HEK293 (cell line): ENCODE measurements at regions not wholly inside any gene's neighbourhood (a gene's known extent, or its start where the extent isn't known, plus 50 kb on each side); places are given as distances from the start of the nearest gene placed in this dataset.

ENCODE experiments used
- CTCF ChIA-PET: fragments of 350-600 bp; formaldehyde crosslinking; extraction: SDS; loops from one replicate; lab custom pipeline; 2021; ENCODE audit warnings: antibody characterized with exemption; lab: Yijun Ruan, JAX
- POLR2A ChIA-PET: fragments of 300-600 bp; formaldehyde crosslinking; extraction: SDS; loops from one replicate; lab custom pipeline; 2020; ENCODE audit warnings: antibody characterized with exemption, inconsistent platforms; lab: Yijun Ruan, JAX
- H3K27ac ChIP-seq: fragments of 200-500 bp; sonication (Bioruptor generic); 2 replicates; pipeline ENCODE4 v1.5.1; 2014; ENCODE audit warnings: low read depth, low read length, control low read depth, inconsistent platforms; ENCODE audit errors: extremely low read depth
- H3K36me3 ChIP-seq, 2 experiments: fragments of 200-500 bp in 1 of 2; sonication (Bioruptor generic) in 1 of 2; 1 replicate in 1 of 2; 2 replicates in 1 of 2; pipeline ENCODE4 v1.5.1; 2014 to 2017; ENCODE audit warnings: inconsistent platforms in 2 of 2, low read length in 2 of 2; ENCODE audit not compliant: control insufficient read depth in 2 of 2, insufficient read depth in 1 of 2
- H3K4me1 ChIP-seq: fragments of 200-500 bp; sonication (Bioruptor generic); 2 replicates; pipeline ENCODE4 v1.5.1; 2014; ENCODE audit warnings: mild to moderate bottlenecking, low read length, inconsistent platforms; ENCODE audit not compliant: control insufficient read depth, insufficient read depth
- H3K4me3 ChIP-seq: 2 replicates; pipeline ENCODE4 v1.5.1; 2011; ENCODE audit warnings: low read depth, mild to moderate bottlenecking, control low read depth, low read length, moderate library complexity
- H3K9me3 ChIP-seq: fragments of 200-500 bp; sonication (Bioruptor generic); 2 replicates; pipeline ENCODE4 v1.5.1; 2014; ENCODE audit warnings: low read depth, low read length, inconsistent platforms; ENCODE audit not compliant: control insufficient read depth, insufficient read depth
- ATF2 ChIP-seq: fragments of 450-650 bp; formaldehyde crosslinking; IDR thresholded peaks from 2 replicates; pipeline ENCODE4 v1.5.1; 2016; ENCODE audit warnings: missing biosample characterization, missing genetic modification characterization, low read depth
- CTCF ChIP-seq: fragments of 450-650 bp; formaldehyde crosslinking; IDR thresholded peaks from 2 replicates; pipeline ENCODE4 v1.5.1; 2016; ENCODE audit warnings: missing biosample characterization, missing genetic modification characterization
- ELK4 ChIP-seq: IDR thresholded peaks from 2 replicates; pipeline ENCODE4 v1.6.1; 2011; ENCODE audit warnings: mild to moderate bottlenecking, low read depth, low read length, borderline replicate concordance
- GFI1B ChIP-seq: fragments of 450-650 bp; formaldehyde crosslinking; IDR thresholded peaks from 2 replicates; pipeline ENCODE4 v1.5.1; 2016; ENCODE audit warnings: missing biosample characterization, missing genetic modification characterization
- INSM2 ChIP-seq: fragments of 450-650 bp; formaldehyde crosslinking; IDR thresholded peaks from 2 replicates; pipeline ENCODE4 v1.5.1; 2016; ENCODE audit warnings: missing biosample characterization, missing genetic modification characterization
- KLF1 ChIP-seq: fragments of 450-650 bp; formaldehyde crosslinking; IDR thresholded peaks from 2 replicates; pipeline ENCODE4 v1.5.1; 2016; ENCODE audit warnings: missing biosample characterization, missing genetic modification characterization
- KLF17 ChIP-seq: fragments of 450-650 bp; formaldehyde crosslinking; IDR thresholded peaks from 2 replicates; pipeline ENCODE4 v1.5.1; 2016; ENCODE audit warnings: missing biosample characterization, missing genetic modification characterization
- KLF9 ChIP-seq: fragments of 450-650 bp; formaldehyde crosslinking; IDR thresholded peaks from 2 replicates; pipeline ENCODE4 v1.5.1; 2016; ENCODE audit warnings: missing biosample characterization, missing genetic modification characterization, low read depth
- PRDM1 ChIP-seq: fragments of 450-650 bp; formaldehyde crosslinking; IDR thresholded peaks from 2 replicates; pipeline ENCODE4; 2016; ENCODE audit warnings: missing biosample characterization, missing genetic modification characterization
- ZBTB7A ChIP-seq: fragments of 450-650 bp; formaldehyde crosslinking; IDR thresholded peaks from 2 replicates; pipeline ENCODE4 v1.5.1; 2016; ENCODE audit warnings: low read depth, missing biosample characterization, missing genetic modification characterization
- ZFP37 ChIP-seq: fragments of 450-650 bp; formaldehyde crosslinking; IDR thresholded peaks from 2 replicates; pipeline ENCODE4 v1.5.1; 2016; ENCODE audit warnings: missing biosample characterization, missing genetic modification characterization
- ZNF10 ChIP-seq: fragments of 450-650 bp; formaldehyde crosslinking; IDR thresholded peaks from 2 replicates; pipeline ENCODE4 v1.5.1; 2017; ENCODE audit warnings: missing biosample characterization, missing genetic modification characterization
- ZNF174 ChIP-seq: fragments of 450-650 bp; formaldehyde crosslinking; IDR thresholded peaks from 2 replicates; pipeline ENCODE4 v1.5.0; 2017; ENCODE audit warnings: missing biosample characterization, mild to moderate bottlenecking, missing genetic modification characterization
- ZNF48 ChIP-seq: fragments of 450-650 bp; formaldehyde crosslinking; IDR thresholded peaks from 2 replicates; pipeline ENCODE4 v1.5.1; 2016; ENCODE audit warnings: missing biosample characterization, missing genetic modification characterization
- ZNF510 ChIP-seq: fragments of 450-650 bp; formaldehyde crosslinking; IDR thresholded peaks from 2 replicates; pipeline ENCODE4 v1.5.1; 2018; ENCODE audit warnings: mild to moderate bottlenecking, missing genetic modification characterization, missing biosample characterization; ENCODE audit not compliant: insufficient replicate concordance
- ZNF560 ChIP-seq: fragments of 450-650 bp; formaldehyde crosslinking; IDR thresholded peaks from 2 replicates; pipeline ENCODE4 v1.5.1; 2017; ENCODE audit warnings: missing biosample characterization, missing genetic modification characterization, borderline replicate concordance
- ZNF596 ChIP-seq: fragments of 450-650 bp; IDR thresholded peaks from 2 replicates; pipeline ENCODE4 v1.5.0; 2018; ENCODE audit warnings: missing biosample characterization, mild to moderate bottlenecking, missing genetic modification characterization, moderate library complexity
- ZNF670 ChIP-seq: fragments of 450-650 bp; formaldehyde crosslinking; IDR thresholded peaks from 2 replicates; pipeline ENCODE4 v1.5.1; 2016; ENCODE audit warnings: missing biosample characterization, missing genetic modification characterization, low read depth
- ZNF701 ChIP-seq: fragments of 450-650 bp; formaldehyde crosslinking; IDR thresholded peaks from 2 replicates; pipeline ENCODE4 v1.5.1; 2016; ENCODE audit warnings: missing biosample characterization, missing genetic modification characterization
- ZNF777 ChIP-seq: fragments of 450-650 bp; formaldehyde crosslinking; IDR thresholded peaks from 2 replicates; pipeline ENCODE4 v1.5.1; 2017; ENCODE audit warnings: missing biosample characterization, missing genetic modification characterization, borderline replicate concordance
- ZNF830 ChIP-seq: fragments of 450-650 bp; IDR thresholded peaks from 2 replicates; pipeline ENCODE4 v1.5.0; 2018; ENCODE audit warnings: missing biosample characterization, missing genetic modification characterization, low read depth, mild to moderate bottlenecking, moderate library complexity
- ZSCAN4 ChIP-seq: fragments of 450-650 bp; formaldehyde crosslinking; IDR thresholded peaks from 2 replicates; pipeline ENCODE4 v1.5.1; 2017; ENCODE audit warnings: missing biosample characterization, missing genetic modification characterization

GRCh38 chr7:26081638-26082037 lies 70.4 kb upstream of the NFE2L3 start (continued):
- TF ChIP-seq KLF17 (tag by site-specific recombination) = no peak

GRCh38 chr7:26083113-26083512 lies 68.9 kb upstream of the NFE2L3 start:
- H3K9me3 ChIP-seq = no peaks in the 10 kb centered on the region
- H3K36me3 ChIP-seq = no peaks in the 10 kb centered on the region
- H3K27ac ChIP-seq = no peak overlapping the region
- ChIA-PET POLR2A (interaction anchor here (0.9 to 1.5 kb wide), 3 partner anchors 69 to 117 kb away, joined by 3 to 5 read pairs (median 5); partner anchors contain the start of genes HNRNPA2B1 and NFE2L3), CTCF (interaction anchor here (0.5 to 5.8 kb wide), 9 partner anchors 8 to 291 kb away, joined by 3 to 68 read pairs (median 5); no protein-coding TSS in a partner anchor)
- no peak overlapping the region for H3K4me3 ChIP-seq
- H3K4me1 ChIP-seq = peaks cover 20% of the 10 kb centered on the region
- TF ChIP-seq ZNF560 (no peak), KLF9 (no peak), ZBTB7A (no peak), INSM2 (tag by site-specific recombination) (no peak), KLF1 (tag by site-specific recombination) (no peak), CTCF (tag by site-specific recombination) (no peak), ZNF174 (tag by site-specific recombination) (no peak), ELK4 (no peak), ZNF830 (tag by site-specific recombination) (no peak), ZNF10 (tag by site-specific recombination) (no peak), ZNF596 (tag by site-specific recombination) (no peak), ZNF777 (no peak), ZSCAN4 (tag by site-specific recombination) (no peak), ZNF48 (tag by site-specific recombination) (no peak), ZNF510 (tag by site-specific recombination) (no peak), ZFP37 (tag by site-specific recombination) (no peak), GFI1B (tag by site-specific recombination) (peak; percentile 87), ZNF670 (tag by site-specific recombination) (no peak), ZNF701 (tag by site-specific recombination) (no peak), PRDM1 (0 out of 2 replicates have a peak, but pooled peaks have one; percentile 18), ATF2 (tag by site-specific recombination) (no peak)
